ENCODE measurements at regions not wholly inside any gene's neighbourhood (a gene's known extent, or its start where the extent isn't known, plus 50 kb on each side); places are given as distances from the start of the nearest gene placed in this dataset.

DNA sequence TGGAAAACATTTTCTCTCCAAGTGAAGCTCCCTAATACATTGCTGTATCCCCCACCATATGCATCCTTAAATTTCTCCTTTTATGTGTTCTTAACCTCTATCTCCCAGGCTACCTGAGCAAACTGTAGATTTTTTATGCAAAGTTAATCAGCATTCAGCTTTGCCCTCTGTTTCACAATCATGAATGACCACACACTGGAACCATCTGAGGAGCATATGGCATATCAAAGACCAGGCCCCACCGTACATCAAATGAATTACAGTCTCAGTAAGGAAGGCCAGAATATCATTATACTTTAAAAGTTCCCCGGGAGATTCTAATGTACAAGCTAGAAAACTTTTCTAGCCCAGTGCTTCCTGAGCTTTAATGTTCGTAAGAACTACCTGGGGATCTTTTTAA lies 115.5 kb upstream of the NECTIN3 start:
- no peaks in the 10 kb centered on the region for H3K4me1 ChIP-seq (ENCODE audit: control insufficient read depth, insufficient read depth, low read length)
- no peak overlapping the region for H3K27ac ChIP-seq (ENCODE audit: low read depth, low read length)
- H3K9me3 ChIP-seq (ENCODE audit: control insufficient read depth, insufficient read depth, low read depth, low read length) = peaks cover 14% of the 10 kb centered on the region
- no peaks in the 10 kb centered on the region for H3K36me3 ChIP-seq (ENCODE audit: control insufficient read depth, insufficient read depth, low read length)
- H3K9ac ChIP-seq (ENCODE audit: low read length) = no peak overlapping the region
- H3K27me3 ChIP-seq (ENCODE audit: control insufficient read depth, insufficient read depth, low read length) = no peaks in the 10 kb centered on the region
- no peak overlapping the region for H3K4me3 ChIP-seq (ENCODE audit: low read depth, low read length)

DNA sequence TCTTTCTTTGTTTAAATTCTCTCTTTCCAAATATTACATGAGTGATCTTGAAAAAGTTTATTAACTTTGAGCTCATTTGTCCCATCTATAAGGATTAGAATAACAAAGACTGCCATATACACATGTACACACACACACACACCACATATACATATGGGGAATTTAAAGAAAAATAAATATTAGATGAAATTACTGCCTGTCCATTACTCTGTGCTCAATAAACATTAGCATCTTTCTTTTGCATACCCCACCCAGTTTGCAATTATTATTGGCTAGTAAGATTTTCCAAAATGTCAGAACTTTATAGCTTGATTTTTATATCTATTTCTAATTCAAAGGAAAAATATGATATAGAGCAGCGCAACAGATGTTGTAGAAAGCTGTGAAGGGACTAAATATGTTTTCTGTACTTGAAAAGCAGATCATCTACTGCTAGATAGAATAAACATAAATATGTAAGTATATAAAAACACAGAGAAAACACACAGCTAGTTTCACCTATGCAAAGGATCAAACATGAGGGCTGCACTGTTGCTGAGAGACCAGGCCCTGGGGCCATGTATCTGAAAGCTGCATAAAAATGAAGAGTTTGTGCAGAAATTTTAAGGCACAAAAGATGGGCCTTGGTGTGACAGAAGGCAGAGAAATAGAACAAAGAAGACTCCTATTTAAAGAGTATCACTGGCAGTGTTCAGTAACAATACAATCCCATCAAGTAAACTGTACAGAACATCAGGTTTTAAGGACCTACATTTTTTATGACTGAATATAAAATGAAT lies 114.2 kb upstream of the NECTIN3 start:
- Histone ChIP-seq H3K9me3 (ENCODE audit: control insufficient read depth, insufficient read depth, low read depth, low read length) (peaks cover 4% of the 10 kb centered on the region; the same call in 1 of the 2 replicates), H3K4me1 (ENCODE audit: control insufficient read depth, insufficient read depth, low read length) (no peaks in the 10 kb centered on the region), H3K4me3 (ENCODE audit: low read depth, low read length) (no peak overlapping the region), H3K27me3 (ENCODE audit: control insufficient read depth, insufficient read depth, low read length) (no peaks in the 10 kb centered on the region), H3K9ac (ENCODE audit: low read length) (no peak overlapping the region), H3K27ac (ENCODE audit: low read depth, low read length) (no peak overlapping the region), H3K36me3 (ENCODE audit: control insufficient read depth, insufficient read depth, low read length) (no peaks in the 10 kb centered on the region)

DNA sequence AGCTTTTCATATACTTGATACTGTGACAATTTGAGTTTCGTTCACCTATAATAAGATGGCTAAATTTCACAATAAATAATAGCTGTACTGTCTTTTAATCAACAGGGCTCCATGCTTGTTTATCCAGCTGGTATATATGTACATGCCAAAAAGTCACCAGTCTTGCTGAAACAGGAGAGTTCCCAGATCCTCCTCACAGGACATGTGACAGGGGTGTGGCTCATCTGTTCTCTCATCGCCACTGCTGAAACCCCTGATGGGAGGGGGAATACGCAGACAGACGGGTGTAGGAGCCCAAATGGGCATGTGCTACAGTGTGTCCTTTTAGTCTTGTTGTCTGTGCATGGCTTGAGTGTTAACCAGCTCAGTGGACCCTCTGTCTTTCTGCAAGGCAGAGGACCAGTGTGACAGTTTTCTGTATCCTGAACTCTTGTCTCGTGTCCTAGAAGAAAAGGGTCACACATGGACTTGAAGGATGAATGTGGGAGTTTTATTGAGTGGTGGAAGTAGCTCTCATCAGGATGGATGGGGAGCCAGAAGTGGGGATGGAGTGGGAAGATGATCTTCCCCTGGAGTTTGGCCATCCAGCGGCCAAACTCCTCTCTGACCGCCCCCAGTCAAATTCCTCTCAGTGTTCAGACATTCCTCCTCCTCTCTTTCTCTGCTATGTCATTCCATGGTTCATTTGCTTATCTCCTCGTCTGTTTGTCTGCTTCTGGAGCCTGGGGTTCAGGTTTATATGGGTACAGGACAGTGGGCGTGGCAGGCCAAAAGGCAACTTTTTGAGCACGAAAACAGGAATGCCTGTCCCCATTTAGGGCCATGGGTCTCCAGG lies 113.1 kb upstream of the NECTIN3 start:
- Histone ChIP-seq H3K27ac (ENCODE audit: low read depth, low read length) (no peak overlapping the region), H3K36me3 (ENCODE audit: control insufficient read depth, insufficient read depth, low read length) (no peaks in the 10 kb centered on the region), H3K9me3 (ENCODE audit: control insufficient read depth, insufficient read depth, low read depth, low read length) (peaks cover 5% of the 10 kb centered on the region; the same call in 1 of the 2 replicates), H3K4me3 (ENCODE audit: low read depth, low read length) (no peak overlapping the region), H3K9ac (ENCODE audit: low read length) (no peak overlapping the region), H3K27me3 (ENCODE audit: control insufficient read depth, insufficient read depth, low read length) (no peaks in the 10 kb centered on the region), H3K4me1 (ENCODE audit: control insufficient read depth, insufficient read depth, low read length) (no peaks in the 10 kb centered on the region)

DNA sequence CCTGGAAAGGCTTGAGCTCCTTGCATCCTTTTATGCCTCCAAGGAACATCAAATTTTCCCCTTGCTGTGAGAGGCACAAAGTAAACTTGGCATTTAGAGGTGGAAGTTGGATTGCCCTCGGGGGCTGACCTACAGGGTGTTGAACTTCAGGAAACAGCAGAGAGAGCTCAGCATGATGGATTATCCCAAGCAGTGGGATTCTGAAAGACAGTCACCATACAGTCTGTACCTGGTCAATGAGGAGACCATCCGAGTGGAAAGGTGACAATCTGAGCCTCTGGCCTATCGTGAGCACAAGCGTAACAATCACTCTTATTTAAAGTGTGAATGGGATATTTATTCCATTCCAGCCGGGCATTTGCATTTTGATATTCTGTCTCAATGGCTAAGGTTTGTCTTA lies 105.6 kb upstream of the NECTIN3 start:
- Histone ChIP-seq H3K9me3 (ENCODE audit: control insufficient read depth, insufficient read depth, low read depth, low read length) (peaks cover 40% of the 10 kb centered on the region), H3K4me3 (ENCODE audit: low read depth, low read length) (0 out of 2 replicates have a peak overlapping the region, but pooled peaks have one; percentile 11), H3K4me1 (ENCODE audit: control insufficient read depth, insufficient read depth, low read length) (no peaks in the 10 kb centered on the region), H3K27ac (ENCODE audit: low read depth, low read length) (no peak overlapping the region), H3K27me3 (ENCODE audit: control insufficient read depth, insufficient read depth, low read length) (no peaks in the 10 kb centered on the region), H3K36me3 (ENCODE audit: control insufficient read depth, insufficient read depth, low read length) (no peaks in the 10 kb centered on the region), H3K9ac (ENCODE audit: low read length) (no peak overlapping the region)

DNA sequence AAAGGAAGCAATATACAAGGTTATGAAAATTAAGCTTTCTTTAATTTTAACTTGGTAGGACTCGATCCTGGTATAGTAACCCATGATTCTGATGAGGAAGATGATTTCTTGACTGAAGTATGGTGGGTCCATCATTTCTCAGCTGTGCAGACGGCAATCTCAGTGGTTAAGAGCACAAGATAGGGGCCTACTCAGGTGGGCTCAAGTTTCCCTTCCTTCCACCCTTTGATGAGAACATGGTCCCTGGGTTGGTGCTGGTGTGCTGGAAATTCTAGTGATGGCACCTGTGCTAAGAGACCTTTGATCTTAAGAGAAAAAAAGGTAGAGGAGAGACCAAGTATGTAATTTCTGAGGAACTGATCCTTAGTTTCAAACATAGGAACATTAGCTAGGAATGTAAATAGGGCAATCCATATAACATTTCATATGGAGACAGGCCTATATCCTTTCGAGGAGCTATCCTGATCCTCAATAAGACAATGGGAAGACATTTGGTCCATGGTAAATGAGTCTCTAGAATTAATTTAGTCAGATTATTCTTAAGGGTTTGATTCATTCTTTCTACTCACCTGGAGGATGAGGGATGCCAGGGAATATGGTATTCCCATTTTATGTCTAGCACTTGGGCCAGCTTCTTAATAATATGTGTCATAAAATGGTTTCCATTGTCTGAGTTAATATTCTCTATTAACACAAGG lies 104.5 kb upstream of the NECTIN3 start:
- Histone ChIP-seq H3K4me1 (ENCODE audit: control insufficient read depth, insufficient read depth, low read length) (no peaks in the 10 kb centered on the region), H3K27ac (ENCODE audit: low read depth, low read length) (no peak overlapping the region), H3K9ac (ENCODE audit: low read length) (no peak overlapping the region), H3K4me3 (ENCODE audit: low read depth, low read length) (no peak overlapping the region), H3K27me3 (ENCODE audit: control insufficient read depth, insufficient read depth, low read length) (no peaks in the 10 kb centered on the region), H3K36me3 (ENCODE audit: control insufficient read depth, insufficient read depth, low read length) (no peaks in the 10 kb centered on the region), H3K9me3 (ENCODE audit: control insufficient read depth, insufficient read depth, low read depth, low read length) (peaks cover 43% of the 10 kb centered on the region)

DNA sequence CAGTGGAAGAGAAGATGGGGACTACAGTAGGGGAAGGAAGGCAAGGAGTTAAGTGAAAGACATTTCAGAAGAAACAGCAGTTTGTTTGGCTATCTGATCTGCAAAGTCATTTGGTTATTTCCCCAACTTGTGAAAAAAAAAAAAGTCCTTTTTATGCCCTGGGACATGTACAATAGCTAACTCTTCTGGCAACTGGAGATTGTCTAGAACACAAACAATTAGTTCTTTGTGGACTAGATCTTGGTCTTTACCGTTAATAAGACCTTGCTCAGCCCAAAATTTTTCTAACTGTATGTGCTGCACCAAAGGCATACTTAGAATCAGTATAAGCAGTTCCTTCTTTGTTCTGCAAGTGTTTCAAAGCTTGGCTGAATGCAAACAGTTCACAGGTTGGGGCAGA lies 103.5 kb upstream of the NECTIN3 start:
- Histone ChIP-seq H3K4me3 (ENCODE audit: low read depth, low read length) (no peak overlapping the region), H3K27me3 (ENCODE audit: control insufficient read depth, insufficient read depth, low read length) (no peaks in the 10 kb centered on the region), H3K9ac (ENCODE audit: low read length) (no peak overlapping the region), H3K9me3 (ENCODE audit: control insufficient read depth, insufficient read depth, low read depth, low read length) (peaks cover 40% of the 10 kb centered on the region), H3K4me1 (ENCODE audit: control insufficient read depth, insufficient read depth, low read length) (no peaks in the 10 kb centered on the region), H3K36me3 (ENCODE audit: control insufficient read depth, insufficient read depth, low read length) (no peaks in the 10 kb centered on the region), H3K27ac (ENCODE audit: low read depth, low read length) (no peak overlapping the region)

DNA sequence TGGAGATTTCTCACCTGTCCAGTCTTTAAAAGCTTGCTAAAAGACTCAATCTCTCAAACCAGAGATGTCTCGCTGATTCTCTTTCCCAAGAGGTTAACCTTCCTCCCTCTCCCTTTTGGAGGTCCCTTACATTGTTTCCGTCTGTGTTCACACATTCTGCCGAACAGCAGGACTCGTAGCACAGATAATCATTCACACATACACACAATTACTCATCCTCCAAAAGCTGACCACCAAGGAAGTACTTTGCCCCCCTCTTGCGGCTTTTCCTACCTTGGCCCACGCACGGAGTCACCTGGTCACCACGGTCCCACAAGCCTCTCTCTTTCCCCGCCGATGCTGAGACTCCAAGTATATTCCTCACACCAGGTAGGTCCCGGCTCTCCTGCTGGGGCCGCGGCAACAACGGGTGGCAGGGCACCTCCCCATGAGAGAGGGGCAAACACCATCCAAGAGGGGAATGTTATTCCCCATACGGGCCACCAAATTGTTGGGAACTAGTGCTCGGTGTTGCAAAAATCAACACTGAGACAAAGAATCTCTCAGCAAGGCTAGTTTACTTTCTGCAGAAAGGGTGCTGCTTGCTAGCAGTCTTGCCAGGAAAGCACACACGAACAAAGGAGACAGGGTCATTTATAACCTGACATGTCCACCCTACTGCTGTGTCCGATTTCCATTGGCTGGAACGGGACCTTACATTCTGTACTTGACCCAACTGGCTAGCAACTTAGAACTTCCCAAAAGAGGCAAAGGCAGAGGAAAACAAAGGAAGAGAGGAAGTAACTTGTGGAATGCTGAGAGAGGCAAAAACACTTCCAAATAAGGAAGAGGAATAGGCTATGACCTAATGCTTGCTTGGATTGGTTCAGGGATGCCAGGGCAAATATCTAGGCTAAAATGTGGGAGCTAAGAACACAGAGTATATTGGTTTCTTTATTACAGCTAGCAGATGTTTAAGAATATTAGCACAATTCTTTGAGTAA lies 102.1 kb upstream of the NECTIN3 start:
- Histone ChIP-seq H3K4me1 (ENCODE audit: control insufficient read depth, insufficient read depth, low read length) (no peaks in the 10 kb centered on the region), H3K4me3 (ENCODE audit: low read depth, low read length) (no peak overlapping the region), H3K36me3 (ENCODE audit: control insufficient read depth, insufficient read depth, low read length) (no peaks in the 10 kb centered on the region), H3K27me3 (ENCODE audit: control insufficient read depth, insufficient read depth, low read length) (no peaks in the 10 kb centered on the region), H3K9ac (ENCODE audit: low read length) (peak overlapping the region; percentile 26), H3K27ac (ENCODE audit: low read depth, low read length) (no peak overlapping the region), H3K9me3 (ENCODE audit: control insufficient read depth, insufficient read depth, low read depth, low read length) (peaks cover 31% of the 10 kb centered on the region)

DNA sequence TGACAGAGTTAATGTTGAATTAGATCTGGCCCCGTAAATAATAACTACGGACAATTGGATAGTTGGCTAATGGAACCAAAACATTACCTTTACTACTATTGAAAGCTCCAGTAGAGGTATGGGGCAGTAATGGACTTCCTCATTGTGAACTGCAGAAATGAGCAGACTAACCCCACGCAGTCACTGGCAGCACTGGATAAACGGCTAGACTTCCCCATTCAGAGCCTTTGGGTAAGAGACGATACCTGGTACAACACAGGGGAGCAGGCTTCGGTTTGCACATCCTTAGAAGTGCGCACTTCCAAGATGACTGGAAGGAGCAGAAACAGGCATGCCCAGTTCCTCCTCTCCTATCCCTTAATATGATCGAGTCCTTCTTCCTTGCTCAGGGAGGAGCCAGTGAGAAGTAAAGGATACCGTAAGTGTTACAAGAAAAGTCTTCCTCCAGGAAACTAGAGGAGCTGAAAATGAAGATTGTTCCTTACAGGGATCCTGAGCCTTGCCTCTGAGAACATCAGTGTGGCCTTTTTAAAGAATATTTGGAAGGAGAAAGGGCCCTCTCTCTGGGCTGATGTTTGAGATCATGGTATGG lies 100.5 kb upstream of the NECTIN3 start:
- Histone ChIP-seq H3K27me3 (ENCODE audit: control insufficient read depth, insufficient read depth, low read length) (no peaks in the 10 kb centered on the region), H3K4me3 (ENCODE audit: low read depth, low read length) (no peak overlapping the region), H3K9me3 (ENCODE audit: control insufficient read depth, insufficient read depth, low read depth, low read length) (peaks cover 19% of the 10 kb centered on the region), H3K9ac (ENCODE audit: low read length) (no peak overlapping the region), H3K36me3 (ENCODE audit: control insufficient read depth, insufficient read depth, low read length) (no peaks in the 10 kb centered on the region), H3K4me1 (ENCODE audit: control insufficient read depth, insufficient read depth, low read length) (no peaks in the 10 kb centered on the region), H3K27ac (ENCODE audit: low read depth, low read length) (no peak overlapping the region)

DNA sequence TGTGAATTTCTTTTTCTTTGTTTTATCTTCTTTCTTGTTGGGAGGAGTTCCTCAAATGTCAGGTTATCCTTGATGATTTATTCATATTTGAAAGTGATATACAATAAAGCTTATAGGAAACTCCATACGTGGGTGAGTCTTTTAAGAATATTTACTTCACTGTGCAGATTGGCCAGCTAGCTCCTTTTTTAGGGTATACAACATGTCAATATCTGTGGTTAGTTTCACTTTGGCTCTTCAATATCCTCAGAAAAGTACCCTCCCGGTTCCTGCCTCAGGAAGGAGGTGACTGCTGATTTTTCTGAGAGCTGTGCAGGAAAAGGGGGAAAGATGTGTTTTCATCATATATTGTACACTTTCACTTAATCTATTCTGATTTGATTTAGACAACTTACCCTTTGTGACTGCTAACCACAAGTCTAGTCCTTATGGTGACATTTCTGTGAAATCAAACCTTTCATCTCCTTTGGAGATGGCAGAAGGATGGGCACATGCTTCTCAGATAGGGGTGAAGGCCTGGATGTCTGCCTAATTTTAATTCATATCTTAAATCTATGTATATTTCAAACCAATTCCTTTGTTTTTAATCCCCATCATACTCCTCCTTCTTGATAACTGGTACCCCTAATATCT lies 98.2 kb upstream of the NECTIN3 start:
- Histone ChIP-seq H3K9me3 (ENCODE audit: control insufficient read depth, insufficient read depth, low read depth, low read length) (peaks cover 18% of the 10 kb centered on the region), H3K4me3 (ENCODE audit: low read depth, low read length) (no peak overlapping the region), H3K27ac (ENCODE audit: low read depth, low read length) (no peak overlapping the region), H3K27me3 (ENCODE audit: control insufficient read depth, insufficient read depth, low read length) (no peaks in the 10 kb centered on the region), H3K4me1 (ENCODE audit: control insufficient read depth, insufficient read depth, low read length) (no peaks in the 10 kb centered on the region), H3K9ac (ENCODE audit: low read length) (no peak overlapping the region), H3K36me3 (ENCODE audit: control insufficient read depth, insufficient read depth, low read length) (no peaks in the 10 kb centered on the region)

DNA sequence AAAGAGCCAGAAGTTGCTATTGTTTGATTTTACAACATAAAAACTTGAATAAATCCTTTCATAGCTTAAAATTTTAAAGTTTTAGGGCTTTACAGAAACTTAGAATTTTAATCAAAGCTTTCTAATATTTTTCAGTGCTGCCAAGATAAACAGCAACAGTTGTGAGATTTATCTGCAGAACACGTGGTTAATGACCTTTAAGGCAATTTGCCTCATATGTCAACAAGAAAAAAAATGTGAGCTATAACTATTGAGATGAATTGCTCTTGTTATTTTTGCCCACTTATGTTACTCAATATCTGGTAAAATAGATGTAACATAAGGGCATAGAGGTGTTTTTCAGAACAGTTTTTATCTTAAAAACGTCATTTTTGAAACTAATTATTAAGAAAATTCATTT lies 96.7 kb upstream of the NECTIN3 start:
- Histone ChIP-seq H3K4me1 (ENCODE audit: control insufficient read depth, insufficient read depth, low read length) (no peaks in the 10 kb centered on the region), H3K9ac (ENCODE audit: low read length) (no peak overlapping the region), H3K27me3 (ENCODE audit: control insufficient read depth, insufficient read depth, low read length) (no peaks in the 10 kb centered on the region), H3K36me3 (ENCODE audit: control insufficient read depth, insufficient read depth, low read length) (no peaks in the 10 kb centered on the region), H3K27ac (ENCODE audit: low read depth, low read length) (no peak overlapping the region), H3K4me3 (ENCODE audit: low read depth, low read length) (no peak overlapping the region), H3K9me3 (ENCODE audit: control insufficient read depth, insufficient read depth, low read depth, low read length) (peaks cover 7% of the 10 kb centered on the region)

Measured in HUES6 (cell line).